ENCODE measurements at regions not wholly inside any gene's neighbourhood (a gene's known extent, or its start where the extent isn't known, plus 50 kb on each side); places are given as distances from the start of the nearest gene placed in this dataset.
"Not testable (repeated sequence)": the region's sequence is repeated elsewhere in the genome, so short reads cannot be mapped to it uniquely, and the experiment has no call there.

GRCh38 chr13:44790289-44790688 is 199.0 kb downstream of the NUFIP1 start:
- no peak overlapping the region for H3K4me3 ChIP-seq (ENCODE audit: low read depth in 1 of 2, low read length in 2 of 2)

DNA sequence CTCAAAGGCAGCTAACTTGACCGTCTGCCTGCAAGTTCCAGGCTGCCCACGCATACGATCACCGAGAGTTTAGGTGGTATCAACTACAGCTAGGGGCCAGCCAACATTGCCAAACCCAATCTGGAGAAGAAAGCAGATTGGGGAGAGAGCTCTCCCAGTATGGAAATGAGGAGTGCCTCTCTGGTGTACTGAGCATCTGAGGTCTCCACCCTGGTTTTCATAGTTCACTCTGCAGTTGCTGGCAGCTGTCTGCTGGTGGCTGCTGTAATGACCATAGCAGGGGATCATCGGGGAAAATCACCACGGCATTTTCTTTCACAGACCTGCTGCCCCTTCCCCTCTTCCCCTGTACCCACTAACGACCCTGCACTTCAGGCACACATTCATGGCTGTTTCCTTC is 201.7 kb downstream of the NUFIP1 start:
- no peaks in the 10 kb centered on the region for H3K36me3 ChIP-seq (ENCODE audit: control insufficient read depth in 1 of 2, insufficient read depth in 2 of 2, low read length in 2 of 2)
- no peaks in the 10 kb centered on the region for H3K27me3 ChIP-seq (ENCODE audit: control insufficient read depth in 1 of 2, insufficient read depth in 2 of 2, low read length in 2 of 2)
- H3K4me1 ChIP-seq (ENCODE audit: control insufficient read depth in 1 of 2, insufficient read depth in 2 of 2, low read length in 2 of 2): peaks cover 0 to 22% of the 10 kb centered on the region in 2 donors
- H3K27ac ChIP-seq (ENCODE audit: low read depth, low read length): no peak overlapping the region
- no peak overlapping the region for H3K9ac ChIP-seq (ENCODE audit: low read depth in 1 of 2, low read length in 2 of 2)
- no peaks in the 10 kb centered on the region for H3K9me3 ChIP-seq (ENCODE audit: control insufficient read depth in 1 of 2, low read length in 2 of 2)
- no peak overlapping the region for H3K4me3 ChIP-seq (ENCODE audit: low read depth in 1 of 2, low read length in 2 of 2)

More at GRCh38 chr13:44790289-44790688, 199.0 kb downstream of the NUFIP1 start:
- Histone ChIP-seq H3K27ac (ENCODE audit: low read depth, low read length) (no peak overlapping the region), H3K9ac (ENCODE audit: low read depth in 1 of 2, low read length in 2 of 2) (no peak overlapping the region), H3K9me3 (ENCODE audit: control insufficient read depth in 1 of 2, low read length in 2 of 2) (no peaks in the 10 kb centered on the region), H3K4me1 (ENCODE audit: control insufficient read depth in 1 of 2, insufficient read depth in 2 of 2, low read length in 2 of 2) (peaks cover 0 to 5% of the 10 kb centered on the region in 2 donors), H3K27me3 (ENCODE audit: control insufficient read depth in 1 of 2, insufficient read depth in 2 of 2, low read length in 2 of 2) (no peaks in the 10 kb centered on the region), H3K36me3 (ENCODE audit: control insufficient read depth in 1 of 2, insufficient read depth in 2 of 2, low read length in 2 of 2) (no peaks in the 10 kb centered on the region)

- Histone ChIP-seq H3K27ac (ENCODE audit: low read depth, low read length) (no peak overlapping the region), H3K9ac (ENCODE audit: low read depth in 1 of 2, low read length in 2 of 2) (no peak overlapping the region), H3K4me1 (ENCODE audit: control insufficient read depth in 1 of 2, insufficient read depth in 2 of 2, low read length in 2 of 2) (peaks cover 0 to 22% of the 10 kb centered on the region in 2 donors), H3K4me3 (ENCODE audit: low read depth in 1 of 2, low read length in 2 of 2) (no peak overlapping the region), H3K27me3 (ENCODE audit: control insufficient read depth in 1 of 2, insufficient read depth in 2 of 2, low read length in 2 of 2) (no peaks in the 10 kb centered on the region), H3K9me3 (ENCODE audit: control insufficient read depth in 1 of 2, low read length in 2 of 2) (no peaks in the 10 kb centered on the region), H3K36me3 (ENCODE audit: control insufficient read depth in 1 of 2, insufficient read depth in 2 of 2, low read length in 2 of 2) (no peaks in the 10 kb centered on the region)
Measured at GRCh38 chr13:44786756-44787155, 202.5 kb downstream of the NUFIP1 start.

DNA sequence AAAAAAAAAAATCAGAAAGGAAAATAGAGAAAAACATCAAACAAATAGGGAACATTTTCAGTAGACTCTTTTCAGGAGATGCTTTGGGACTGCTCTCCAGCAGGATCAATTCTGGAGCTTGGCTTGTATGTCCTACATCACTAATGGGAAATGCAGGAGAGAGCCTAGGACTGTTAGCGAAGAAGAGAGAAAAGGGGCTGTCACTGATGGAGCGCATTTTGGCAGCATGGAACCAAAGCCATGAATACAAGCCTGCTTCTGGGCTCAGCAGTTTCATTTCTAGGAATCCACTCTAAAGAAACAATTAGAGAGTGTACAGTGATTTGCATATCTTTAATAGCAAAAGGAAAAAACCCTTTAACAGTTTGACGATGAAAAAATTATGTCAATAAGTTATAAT is 203.9 kb downstream of the NUFIP1 start:
- peaks cover 4 to 26% of the 10 kb centered on the region in 2 donors for H3K4me1 ChIP-seq (ENCODE audit: control insufficient read depth in 1 of 2, insufficient read depth in 2 of 2, low read length in 2 of 2)
- H3K9me3 ChIP-seq (ENCODE audit: control insufficient read depth in 1 of 2, low read length in 2 of 2): no peaks in the 10 kb centered on the region
- H3K27me3 ChIP-seq (ENCODE audit: control insufficient read depth in 1 of 2, insufficient read depth in 2 of 2, low read length in 2 of 2): no peaks in the 10 kb centered on the region
- no peak overlapping the region for H3K27ac ChIP-seq (ENCODE audit: low read depth, low read length)
- H3K4me3 ChIP-seq (ENCODE audit: low read depth in 1 of 2, low read length in 2 of 2): no peak overlapping the region
- no peak overlapping the region for H3K9ac ChIP-seq (ENCODE audit: low read depth in 1 of 2, low read length in 2 of 2)
- no peaks in the 10 kb centered on the region for H3K36me3 ChIP-seq (ENCODE audit: control insufficient read depth in 1 of 2, insufficient read depth in 2 of 2, low read length in 2 of 2)

DNA sequence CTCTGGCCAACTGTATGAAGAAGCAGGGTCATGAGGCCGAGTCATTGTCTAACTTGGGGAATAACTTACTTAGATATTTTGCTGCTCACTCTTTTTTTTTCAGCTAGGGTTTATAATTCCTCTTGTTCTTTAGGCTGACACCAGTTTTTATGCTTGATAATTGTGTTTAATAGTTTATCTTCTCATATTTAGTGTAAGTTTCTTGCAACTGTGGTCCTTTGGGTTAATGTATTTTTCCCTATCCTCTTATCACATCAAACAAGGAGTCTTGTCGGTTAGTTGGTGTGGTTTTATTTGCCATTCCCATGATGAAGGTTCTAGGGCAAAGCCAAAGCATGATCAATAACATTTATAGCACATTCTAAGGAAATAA is 204.6 kb downstream of the NUFIP1 start:
- no peaks in the 10 kb centered on the region for H3K9me3 ChIP-seq (ENCODE audit: control insufficient read depth in 1 of 2, low read length in 2 of 2)
- H3K4me3 ChIP-seq (ENCODE audit: low read depth in 1 of 2, low read length in 2 of 2): no peak overlapping the region
- H3K4me1 ChIP-seq (ENCODE audit: control insufficient read depth in 1 of 2, insufficient read depth in 2 of 2, low read length in 2 of 2): peaks cover 7 to 27% of the 10 kb centered on the region in 2 donors
- H3K27me3 ChIP-seq (ENCODE audit: control insufficient read depth in 1 of 2, insufficient read depth in 2 of 2, low read length in 2 of 2): no peaks in the 10 kb centered on the region
- no peak overlapping the region for H3K9ac ChIP-seq (ENCODE audit: low read depth in 1 of 2, low read length in 2 of 2)
- no peaks in the 10 kb centered on the region for H3K36me3 ChIP-seq (ENCODE audit: control insufficient read depth in 1 of 2, insufficient read depth in 2 of 2, low read length in 2 of 2)
- H3K27ac ChIP-seq (ENCODE audit: low read depth, low read length): no peak overlapping the region

DNA sequence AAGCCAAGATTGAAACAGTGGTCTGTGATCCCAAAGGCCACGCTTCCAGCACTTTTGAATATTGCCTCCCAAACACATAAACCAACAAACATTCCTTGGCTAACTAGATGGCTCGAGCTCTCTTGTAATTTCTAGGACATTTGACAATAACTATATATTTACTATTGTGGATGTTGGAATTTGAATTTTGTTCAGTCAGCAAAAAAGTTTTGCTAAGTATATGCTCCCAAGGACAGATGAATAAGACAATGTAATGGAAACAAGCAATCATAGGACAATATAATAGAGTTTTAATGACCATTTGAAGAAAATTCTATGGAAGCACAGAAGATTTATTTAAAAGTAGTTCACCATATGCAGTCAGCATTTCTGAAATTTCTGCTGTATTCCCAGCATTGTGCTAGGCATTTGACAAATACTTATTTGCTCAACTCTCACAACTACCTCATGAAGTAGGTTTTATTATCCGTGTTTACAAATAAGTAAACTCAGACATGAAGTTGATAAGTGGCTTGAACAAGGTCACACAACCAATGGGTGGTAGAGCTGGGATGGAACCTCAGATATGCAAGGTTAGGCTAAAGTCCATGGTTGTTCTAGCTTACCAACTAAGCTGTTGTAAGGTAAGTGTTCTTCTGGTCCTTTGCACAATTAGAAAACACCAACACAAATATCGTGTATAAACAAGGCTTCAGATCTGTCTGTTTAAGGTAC is 205.1 kb downstream of the NUFIP1 start:
- no peak overlapping the region for H3K4me3 ChIP-seq (ENCODE audit: low read depth in 1 of 2, low read length in 2 of 2)
- H3K9me3 ChIP-seq (ENCODE audit: control insufficient read depth in 1 of 2, low read length in 2 of 2): no peaks in the 10 kb centered on the region
- H3K27me3 ChIP-seq (ENCODE audit: control insufficient read depth in 1 of 2, insufficient read depth in 2 of 2, low read length in 2 of 2): no peaks in the 10 kb centered on the region
- H3K27ac ChIP-seq (ENCODE audit: low read depth, low read length): no peak overlapping the region
- H3K4me1 ChIP-seq (ENCODE audit: control insufficient read depth in 1 of 2, insufficient read depth in 2 of 2, low read length in 2 of 2): peaks cover 7 to 27% of the 10 kb centered on the region in 2 donors
- H3K36me3 ChIP-seq (ENCODE audit: control insufficient read depth in 1 of 2, insufficient read depth in 2 of 2, low read length in 2 of 2): no peaks in the 10 kb centered on the region
- H3K9ac ChIP-seq (ENCODE audit: low read depth in 1 of 2, low read length in 2 of 2): no peak overlapping the region

DNA sequence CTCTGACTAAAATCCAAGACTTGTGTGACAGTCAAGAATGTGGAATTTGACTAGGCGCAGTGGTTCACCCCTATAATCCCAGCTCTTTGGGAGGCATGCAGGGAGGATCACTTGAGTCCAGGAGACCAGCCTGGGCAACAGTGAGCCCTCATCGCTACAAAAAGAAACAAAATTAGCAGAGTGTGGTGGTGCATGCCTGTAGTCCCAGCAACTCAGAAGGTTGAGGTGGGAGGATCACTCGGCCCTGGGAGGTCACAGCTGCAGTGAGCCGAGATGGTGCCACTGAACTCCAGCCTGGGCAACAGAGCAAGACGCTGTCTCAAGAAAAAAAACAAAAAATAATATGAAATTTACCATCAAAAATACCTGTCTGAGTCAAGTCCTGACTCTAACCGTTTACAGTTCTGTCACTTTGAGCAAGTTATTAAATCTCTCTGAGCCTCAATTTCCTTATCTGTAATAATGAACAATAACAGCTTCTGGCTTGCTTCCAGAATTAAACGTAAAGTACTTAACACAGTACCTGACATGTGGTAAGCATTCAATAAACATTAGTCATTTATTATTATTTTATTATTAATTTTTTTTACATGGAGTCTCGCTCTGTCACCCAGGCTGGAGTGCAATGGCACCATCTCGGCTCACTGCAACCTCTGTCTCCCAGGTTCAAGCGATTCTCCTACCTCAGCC is 204.6 kb upstream of the TSC22D1 start:
- no peaks in the 10 kb centered on the region for H3K27me3 ChIP-seq (ENCODE audit: control insufficient read depth in 1 of 2, insufficient read depth in 2 of 2, low read length in 2 of 2)
- no peak overlapping the region for H3K4me3 ChIP-seq (ENCODE audit: low read depth in 1 of 2, low read length in 2 of 2)
- no peaks in the 10 kb centered on the region for H3K9me3 ChIP-seq (ENCODE audit: control insufficient read depth in 1 of 2, low read length in 2 of 2)
- H3K27ac ChIP-seq (ENCODE audit: low read depth, low read length): no peak overlapping the region
- H3K9ac ChIP-seq (ENCODE audit: low read depth in 1 of 2, low read length in 2 of 2): no peak overlapping the region
- no peaks in the 10 kb centered on the region for H3K36me3 ChIP-seq (ENCODE audit: control insufficient read depth in 1 of 2, insufficient read depth in 2 of 2, low read length in 2 of 2)
- H3K4me1 ChIP-seq (ENCODE audit: control insufficient read depth in 1 of 2, insufficient read depth in 2 of 2, low read length in 2 of 2): peaks cover 7 to 22% of the 10 kb centered on the region in 2 donors

DNA sequence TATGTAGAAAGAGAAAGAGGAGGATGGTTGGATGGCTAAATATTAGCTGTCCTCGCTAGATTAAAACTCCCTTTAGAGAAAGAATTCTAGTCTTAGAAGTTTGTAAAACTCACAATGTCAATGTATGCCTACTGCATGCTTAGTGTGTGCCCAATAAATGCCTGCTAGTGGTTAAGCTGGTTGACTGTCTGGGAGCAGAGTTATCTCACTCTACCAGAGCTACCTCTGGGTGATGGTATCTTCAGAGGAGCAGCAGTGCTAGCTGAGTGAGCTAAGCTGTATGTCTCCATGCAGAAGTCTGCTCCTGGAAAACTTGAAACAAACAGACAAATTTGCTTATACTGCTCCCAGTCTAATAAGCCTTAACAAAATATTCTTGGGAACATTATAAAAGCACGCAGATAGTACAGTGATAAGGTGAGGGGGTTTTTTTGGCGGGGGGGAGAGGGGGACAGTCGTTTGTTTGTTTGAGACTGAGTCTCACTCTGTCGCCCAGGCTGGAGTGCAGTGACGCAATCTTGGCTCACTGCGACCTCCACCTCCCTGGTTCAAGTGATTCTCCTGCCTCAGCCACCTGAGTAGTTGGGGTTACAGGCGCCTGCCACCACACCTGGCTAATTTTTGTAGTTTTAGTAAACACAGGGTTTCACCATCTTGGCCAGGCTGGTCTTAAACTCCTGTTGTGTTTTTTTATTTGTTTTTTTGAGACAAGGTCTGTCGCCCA is 202.8 kb upstream of the TSC22D1 start:
- H3K9ac ChIP-seq (ENCODE audit: low read depth in 1 of 2, low read length in 2 of 2): no peak overlapping the region
- no peaks in the 10 kb centered on the region for H3K36me3 ChIP-seq (ENCODE audit: control insufficient read depth in 1 of 2, insufficient read depth in 2 of 2, low read length in 2 of 2)
- no peak overlapping the region for H3K4me3 ChIP-seq (ENCODE audit: low read depth in 1 of 2, low read length in 2 of 2)
- H3K27me3 ChIP-seq (ENCODE audit: control insufficient read depth in 1 of 2, insufficient read depth in 2 of 2, low read length in 2 of 2): no peaks in the 10 kb centered on the region
- H3K4me1 ChIP-seq (ENCODE audit: control insufficient read depth in 1 of 2, insufficient read depth in 2 of 2, low read length in 2 of 2): peaks cover 7 to 11% of the 10 kb centered on the region in 2 donors
- H3K9me3 ChIP-seq (ENCODE audit: control insufficient read depth in 1 of 2, low read length in 2 of 2): no peaks in the 10 kb centered on the region
- H3K27ac ChIP-seq (ENCODE audit: low read depth, low read length): no peak overlapping the region

GRCh38 chr13:44775290-44775689 is 199.2 kb upstream of the TSC22D1 start:
- H3K4me3 ChIP-seq (ENCODE audit: low read depth in 1 of 2, low read length in 2 of 2); H3K27ac ChIP-seq (ENCODE audit: low read depth, low read length); H3K27me3 ChIP-seq (ENCODE audit: control insufficient read depth in 1 of 2, insufficient read depth in 2 of 2, low read length in 2 of 2); H3K9me3 ChIP-seq (ENCODE audit: control insufficient read depth in 1 of 2, low read length in 2 of 2); H3K9ac ChIP-seq (ENCODE audit: low read depth in 1 of 2, low read length in 2 of 2); H3K36me3 ChIP-seq (ENCODE audit: control insufficient read depth in 1 of 2, insufficient read depth in 2 of 2, low read length in 2 of 2); H3K4me1 ChIP-seq (ENCODE audit: control insufficient read depth in 1 of 2, insufficient read depth in 2 of 2, low read length in 2 of 2): not testable (repeated sequence)

DNA sequence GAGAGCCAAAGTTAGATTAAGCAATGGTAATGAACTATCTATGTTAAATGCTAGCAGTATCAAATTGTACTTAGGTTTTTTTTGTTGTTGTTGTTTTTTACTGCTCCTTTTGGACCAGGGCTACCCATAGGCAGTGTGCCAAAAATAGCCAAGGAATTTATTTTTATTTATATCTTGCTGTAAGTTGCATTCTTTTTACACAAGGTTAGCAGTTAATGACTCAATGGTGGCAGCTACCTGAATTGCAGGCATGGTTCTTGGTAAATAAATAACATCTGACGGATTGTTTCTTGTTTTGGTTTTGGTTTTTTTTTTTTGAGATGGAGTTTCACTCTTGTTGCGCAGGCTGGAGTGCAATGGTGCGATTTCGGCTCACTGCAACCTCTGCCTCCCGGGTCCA is 194.8 kb upstream of the TSC22D1 start:
- no peak overlapping the region for H3K4me3 ChIP-seq (ENCODE audit: low read depth in 1 of 2, low read length in 2 of 2)
- H3K27ac ChIP-seq (ENCODE audit: low read depth, low read length): no peak overlapping the region
- no peak overlapping the region for H3K9ac ChIP-seq (ENCODE audit: low read depth in 1 of 2, low read length in 2 of 2)
- H3K36me3 ChIP-seq (ENCODE audit: control insufficient read depth in 1 of 2, insufficient read depth in 2 of 2, low read length in 2 of 2): no peaks in the 10 kb centered on the region
- H3K4me1 ChIP-seq (ENCODE audit: control insufficient read depth in 1 of 2, insufficient read depth in 2 of 2, low read length in 2 of 2): peaks cover 8 to 36% of the 10 kb centered on the region in 2 donors
- no peaks in the 10 kb centered on the region for H3K9me3 ChIP-seq (ENCODE audit: control insufficient read depth in 1 of 2, low read length in 2 of 2)
- no peaks in the 10 kb centered on the region for H3K27me3 ChIP-seq (ENCODE audit: control insufficient read depth in 1 of 2, insufficient read depth in 2 of 2, low read length in 2 of 2)
